ENCODE measurements at regions not wholly inside any gene's neighbourhood (a gene's known extent, or its start where the extent isn't known, plus 50 kb on each side); places are given as distances from the start of the nearest gene placed in this dataset.

DNA sequence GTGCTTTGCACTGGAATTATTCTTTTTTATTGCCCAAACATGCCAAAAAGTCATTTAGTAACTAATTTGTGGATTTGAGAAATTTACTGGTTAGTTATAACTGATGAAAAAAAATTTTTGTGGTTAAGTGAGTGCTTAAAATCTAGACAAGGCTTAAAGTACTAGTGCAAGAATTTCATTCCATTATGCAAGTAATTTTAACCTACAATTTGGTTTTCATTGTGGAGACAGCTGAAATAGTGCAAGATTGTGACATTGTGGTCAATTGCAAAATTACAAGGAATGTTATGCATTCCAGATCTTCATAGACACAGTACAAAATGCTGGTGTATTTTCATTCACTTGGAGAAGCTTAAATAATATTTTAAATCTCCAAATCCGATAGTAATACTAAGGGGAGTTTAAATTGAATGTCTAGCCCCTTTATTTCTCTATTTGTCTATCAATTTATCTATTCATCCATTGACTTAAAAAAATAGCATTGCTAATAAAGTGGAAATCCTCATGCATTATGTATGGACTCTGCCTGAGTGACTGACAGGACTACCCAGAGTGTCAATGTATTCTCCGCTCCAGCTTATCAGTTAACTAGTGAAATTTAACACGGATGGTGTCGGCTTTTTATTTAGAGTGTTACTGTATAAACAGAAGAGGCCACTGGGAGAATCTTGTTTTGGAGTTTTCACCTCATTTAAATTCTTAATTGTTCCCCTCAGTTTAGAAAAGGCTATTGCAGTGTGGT lies 125.9 kb downstream of the ALX1 start:
- DNase-seq (ENCODE audit: low read depth in 1 of 2, low spot score in 2 of 2), result no peak
- H2BK12ac ChIP-seq (ENCODE audit: low read depth, low read length), result no peak overlapping the region

More for the DNA sequence above, 125.9 kb downstream of the ALX1 start:
- Histone ChIP-seq H2AFZ (ENCODE audit: low read length) (no peak overlapping the region), H3K9ac (replicated peaks in 1 of 4; ENCODE audit: extremely low read depth in 1 of 4, low read depth in 3 of 4, low read length in 3 of 4) (no peak overlapping the region), H2BK5ac (ENCODE audit: low read depth, low read length) (no peak overlapping the region), H2BK15ac (ENCODE audit: low read length) (no peak overlapping the region), H4K91ac (replicated peaks; ENCODE audit: insufficient read length, low read length) (no peak overlapping the region), H3K4me3 (ENCODE audit: extremely low read depth in 1 of 4, insufficient read depth in 2 of 4, low read depth in 3 of 4, low read length in 4 of 4) (no peak overlapping the region), H3K36me3 (ENCODE audit: control insufficient read depth in 2 of 4, insufficient read depth in 4 of 4, low read length in 3 of 4) (no peaks in the 10 kb centered on the region), H4K20me1 (replicated peaks in 1 of 2; ENCODE audit: control insufficient read depth in 1 of 2, insufficient read depth in 2 of 2, low read length in 2 of 2) (no peaks in the 10 kb centered on the region), H3K79me2 (ENCODE audit: control insufficient read depth in 1 of 2, insufficient read depth in 2 of 2, low read length in 2 of 2) (no peaks in the 10 kb centered on the region), H3K4me2 (ENCODE audit: insufficient read depth in 1 of 2, low read depth in 2 of 2, low read length in 2 of 2) (no peak overlapping the region), H3K56ac (replicated peaks; ENCODE audit: insufficient read length, low read depth, low read length) (no peak overlapping the region), H3K14ac (ENCODE audit: insufficient read length) (no peak overlapping the region), H2AK5ac (ENCODE audit: low read depth, low read length) (no peak overlapping the region), H4K5ac (ENCODE audit: insufficient read length, low read depth, low read length) (no peak overlapping the region), H3K79me1 (ENCODE audit: low read depth, low read length) (no peaks in the 10 kb centered on the region), H2BK20ac (ENCODE audit: low read length) (no peak overlapping the region), H3K9me3 (ENCODE audit: insufficient read depth in 2 of 2, low read depth in 1 of 2, low read length in 1 of 2) (no peaks in the 10 kb centered on the region), H3K18ac (ENCODE audit: extremely low read depth, low read length) (no peak overlapping the region), H3K23ac (ENCODE audit: insufficient read length) (no peak overlapping the region), H2BK120ac (replicated peaks; ENCODE audit: low read depth, low read length) (no peak overlapping the region), H3K27ac (ENCODE audit: low read depth, low read length) (no peak overlapping the region), H4K8ac (ENCODE audit: extremely low read depth, insufficient read depth, low read length) (no peak overlapping the region), H3K4ac (replicated peaks; ENCODE audit: insufficient read length, low read depth, low read length) (no peak overlapping the region), H3K23me2 (ENCODE audit: low read depth, low read length) (no peaks in the 10 kb centered on the region), H3K27me3 (replicated peaks in 1 of 4; ENCODE audit: control insufficient read depth in 3 of 4, extremely low read depth in 1 of 4, insufficient read depth in 3 of 4, low read length in 3 of 4) (no peaks in the 10 kb centered on the region), H3K4me1 (replicated peaks in 1 of 4; ENCODE audit: control insufficient read depth in 3 of 4, insufficient read depth in 4 of 4, low read length in 3 of 4) (no peaks in the 10 kb centered on the region)
- no peak for TF ChIP-seq RBBP5 (IDR thresholded peaks at IDR 0.05; ENCODE audit: borderline replicate concordance, low read depth, low read length)
- 90% methylated on average over 4 of the region's 4 CpGs; no CpG with 5 or more reads in 1 of the 2 experiments for WGBS, 2 experiments (ENCODE audit: extremely low coverage in 1 of 2, insufficient coverage in 1 of 2, insufficient read length in 1 of 2, insufficient replicate concordance in 2 of 2, low coverage in 1 of 2, low lambda C conversion rate in 2 of 2, missing lambda C conversion rate in 1 of 2)
- CTCF ChIA-PET (ENCODE audit: partially characterized antibody), result interaction anchor here (0.7 to 2.8 kb wide), 5 partner anchors 19 to 815 kb away, joined by 3 to 12 read pairs (median 4); no protein-coding TSS in a partner anchor
- POLR2A ChIA-PET (ENCODE audit: partially characterized antibody), result no interaction called here
- no peak for FAIRE-seq
